HG03045 (cell line): ENCODE measurements at regions not wholly inside any gene's neighbourhood (a gene's known extent, or its start where the extent isn't known, plus 50 kb on each side); places are given as distances from the start of the nearest gene placed in this dataset.

ENCODE experiments used
- ATAC-seq: cut with Tn5 transposase; IDR thresholded peaks from one replicate; pipeline ENCODE4 v1.9.1; 2021; ENCODE audit warnings: mild to moderate bottlenecking, moderate library complexity; ENCODE audit not compliant: unreplicated experiment

- ATAC-seq: no peak
These were observed 75.1 kb upstream of the CADM1 start for GRCh38 chr11:115579181-115579825.

GRCh38 chr11:115578275-115578674, 74.1 kb upstream of the CADM1 start:
- no peak for ATAC-seq

DNA sequence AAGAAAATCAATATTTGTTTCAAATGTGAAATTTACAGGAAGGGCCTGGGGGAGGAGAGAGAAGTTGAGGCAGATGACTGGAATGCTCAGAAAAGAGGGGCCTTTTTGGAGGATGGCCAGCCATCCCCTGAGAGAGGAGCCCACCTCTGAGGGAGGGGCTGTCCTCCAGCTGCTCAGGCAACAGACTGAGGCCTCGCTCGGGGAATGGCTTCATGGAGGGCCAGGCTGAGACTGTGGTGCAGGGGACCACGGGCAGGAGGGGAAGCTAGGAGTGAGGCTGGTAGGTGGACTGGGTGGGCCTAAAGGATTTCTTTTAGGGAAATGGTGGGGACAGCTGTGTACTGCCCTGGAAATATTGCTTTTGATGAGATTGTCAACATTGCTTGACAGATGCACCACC, 73.5 kb upstream of the CADM1 start:
- ATAC-seq: no peak

- ATAC-seq: no peak
These were observed 72.6 kb upstream of the CADM1 start for GRCh38 chr11:115576606-115577380.

DNA sequence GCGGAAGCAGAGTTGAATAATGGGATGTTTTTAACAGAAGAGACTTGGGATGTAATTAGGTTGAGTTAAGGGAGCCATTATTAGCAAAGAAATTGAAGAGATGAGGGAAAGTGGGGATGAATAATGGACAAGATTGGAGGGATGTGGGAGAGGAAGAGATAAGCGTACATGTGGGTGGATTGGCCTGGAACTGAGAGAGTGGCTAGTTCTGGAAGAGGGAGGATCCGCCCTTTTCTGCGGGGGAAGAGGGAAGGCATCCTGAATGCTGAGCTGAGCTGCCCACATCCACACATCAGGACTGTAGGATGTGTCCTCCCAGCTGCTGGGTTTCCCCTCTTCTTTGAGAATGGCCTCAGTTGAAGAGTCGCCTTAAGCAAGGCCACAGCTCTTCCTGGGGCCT, 68.3 kb upstream of the CADM1 start:
- ATAC-seq: no peak

- ATAC-seq: no peak
These were observed 62.1 kb upstream of the CADM1 start for GRCh38 chr11:115566180-115566764.

- ATAC-seq: no peak
These were observed 60.6 kb upstream of the CADM1 start for GRCh38 chr11:115564851-115565250.

- ATAC-seq: no peak
These were observed 56.9 kb upstream of the CADM1 start for GRCh38 chr11:115561116-115561515.

GRCh38 chr11:115558635-115559034, 54.4 kb upstream of the CADM1 start:
- no peak for ATAC-seq

GRCh38 chr11:115557681-115558080, 53.5 kb upstream of the CADM1 start:
- ATAC-seq: no peak

DNA sequence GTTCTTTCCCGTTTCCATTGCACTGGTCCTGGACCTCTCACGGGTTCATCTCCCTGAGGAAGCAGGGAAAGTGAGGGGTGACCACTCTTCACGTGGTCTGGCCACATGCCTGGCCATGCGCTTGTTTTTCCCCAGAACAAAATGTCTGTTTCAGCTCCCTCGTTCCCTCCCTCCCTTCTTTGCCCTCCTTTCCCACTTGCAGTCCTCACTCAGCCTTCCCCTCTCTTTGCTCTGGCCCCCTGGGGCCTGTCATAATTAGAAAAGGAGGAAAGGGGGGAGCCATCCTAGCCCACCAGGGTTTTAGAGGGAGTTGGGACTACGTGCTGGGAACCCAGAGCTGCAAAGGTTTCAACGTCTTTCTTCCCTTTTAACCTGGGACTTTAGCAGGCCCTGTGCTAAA, 52.8 kb upstream of the CADM1 start:
- ATAC-seq: no peak

DNA sequence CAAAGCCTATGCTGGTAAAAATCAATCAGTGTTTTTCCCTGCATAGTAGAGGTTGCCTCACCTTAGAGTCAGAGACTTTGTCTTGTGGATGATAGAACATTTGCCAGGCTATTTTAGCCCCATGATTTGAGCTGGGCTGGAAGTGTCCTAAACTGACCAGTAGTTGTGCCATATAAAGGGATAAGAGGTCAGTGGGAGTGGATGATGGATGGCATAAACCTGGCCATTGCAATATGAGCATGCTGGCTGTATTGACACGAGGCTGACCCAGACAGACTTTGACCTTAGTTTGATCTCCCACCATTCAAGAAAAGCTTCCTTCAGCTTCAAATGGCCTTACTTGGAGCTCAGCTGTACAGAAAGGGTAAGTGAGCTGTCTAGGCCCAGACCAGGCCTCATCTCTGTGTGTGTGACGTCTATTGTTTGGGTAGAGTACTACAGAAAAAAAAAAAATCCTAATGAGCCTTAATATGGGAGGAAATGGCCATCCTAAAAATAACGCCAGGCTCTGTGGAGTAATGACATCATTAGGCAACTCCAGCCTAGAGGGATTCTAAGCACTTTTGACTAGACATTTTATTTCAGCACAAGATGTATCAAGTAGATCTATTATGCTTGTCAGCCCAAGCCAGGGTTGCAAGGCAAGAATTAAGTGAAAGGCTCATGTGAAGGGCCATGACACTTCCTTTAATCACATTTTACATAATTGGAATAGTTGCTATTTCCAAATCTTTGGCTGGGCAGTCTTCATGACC, 51.3 kb upstream of the CADM1 start:
- ATAC-seq: no peak
